K562 (cell line): ENCODE measurements at regions not wholly inside any gene's neighbourhood (a gene's known extent, or its start where the extent isn't known, plus 50 kb on each side); places are given as distances from the start of the nearest gene placed in this dataset.

Experiments used
- CBX5 ChIP-seq: IDR thresholded peaks from 2 replicates; pipeline ENCODE4 v1.6.1; 2014; ENCODE audit warnings: low read depth, borderline replicate concordance
- CTCF ChIP-seq, 3 experiments: IDR thresholded peaks in 2 of 3; conservative IDR thresholded peaks in 1 of 3; 2 replicates each; pipeline ENCODE4 v1.5.1; 2011 to 2012; ENCODE audit warnings: low read length in 3 of 3, mild to moderate bottlenecking in 3 of 3, control low read depth in 2 of 3, improper control_type of control experiment in 1 of 3, inconsistent platforms in 1 of 3, low read depth in 1 of 3, mixed read lengths in 1 of 3, moderate library complexity in 1 of 3; ENCODE audit not compliant: insufficient read depth in 2 of 3
- EP300 ChIP-seq: IDR thresholded peaks from 2 replicates; pipeline ENCODE4 v1.6.1; 2012; ENCODE audit warnings: low read length, improper control_type of control experiment
- ETS1 ChIP-seq: conservative IDR thresholded peaks from 2 replicates; pipeline ENCODE4 v1.6.1; 2011; ENCODE audit warnings: low read depth, mild to moderate bottlenecking, low read length; ENCODE audit not compliant: control insufficient read depth
- FOXK2 ChIP-seq, 2 experiments: fragments of 450-650 bp; IDR thresholded peaks in 1 of 2; conservative IDR thresholded peaks in 1 of 2; 2 replicates each; pipeline ENCODE4 v1.6.1; 2016; ENCODE audit warnings: low read depth in 2 of 2, mild to moderate bottlenecking in 1 of 2
- HDAC8 ChIP-seq: fragments of 450-650 bp; IDR thresholded peaks from 2 replicates; pipeline ENCODE4 v1.6.1; 2016; ENCODE audit warnings: mild to moderate bottlenecking, missing genetic modification characterization, moderate library complexity, missing compliant biosample characterization
- JUND ChIP-seq, 2 experiments: IDR thresholded peaks; 2 replicates in 1 of 2; 3 replicates in 1 of 2; pipeline ENCODE4 v1.6.1; 2011; ENCODE audit warnings: borderline replicate concordance in 2 of 2, low read depth in 2 of 2, low read length in 2 of 2, improper control_type of control experiment in 1 of 2, missing biosample characterization in 1 of 2, missing genetic modification characterization in 1 of 2, missing genetic modification reagents in 1 of 2
- POLR2A ChIP-seq: fragments of 450-650 bp; conservative IDR thresholded peaks from 2 replicates; pipeline ENCODE4 v1.6.1; 2016
- POLR2AphosphoS5 ChIP-seq: IDR thresholded peaks from 2 replicates; pipeline ENCODE4 v1.6.1; 2011; ENCODE audit warnings: mild to moderate bottlenecking, low read depth, low read length, moderate library complexity; ENCODE audit not compliant: control insufficient read depth, insufficient read depth
- SMC3 ChIP-seq: conservative IDR thresholded peaks from 2 replicates; pipeline ENCODE4 v1.6.1; 2011; ENCODE audit warnings: low read depth, low read length, improper control_type of control experiment; ENCODE audit not compliant: insufficient read depth
- ZBTB43 ChIP-seq: sonication (generic); formaldehyde crosslinking; IDR thresholded peaks from 2 replicates; pipeline ENCODE4 v1.8.0; 2023; ENCODE audit warnings: mild to moderate bottlenecking, missing genetic modification reagents
- ZNF407 ChIP-seq: fragments of 450-650 bp; IDR thresholded peaks from 2 replicates; pipeline ENCODE4 v1.6.1; 2016; ENCODE audit warnings: low read depth
- ZNF644 ChIP-seq: fragments of 200-800 bp; sonication (Bioruptor generic); IDR thresholded peaks from 2 replicates; pipeline ENCODE4 v1.6.1; 2016; ENCODE audit warnings: low read depth, missing genetic modification characterization, missing compliant biosample characterization

GRCh38 chr3:74233091-74233490 is 381.4 kb downstream of the CNTN3 start:
- no peak for TF ChIP-seq HDAC8
- no peak for TF ChIP-seq CBX5
- no peak for TF ChIP-seq CTCF (IDR thresholded peaks at IDR 0.05 in 2 of 3, conservative IDR thresholded peaks at IDR 0.05 in 1 of 3; ENCODE audit: insufficient read depth in 2 of 3, low read depth in 1 of 3, low read length in 3 of 3)
- no peak for TF ChIP-seq POLR2AphosphoS5
- no peak for TF ChIP-seq ZNF644 (tag)
- no peak for TF ChIP-seq ZNF407
- no peak for TF ChIP-seq POLR2A
- no peak for TF ChIP-seq ETS1
- no peak for TF ChIP-seq EP300
- no peak for TF ChIP-seq ZBTB43 (CRISPR knock-in tag)
- no peak for TF ChIP-seq JUND (IDR thresholded peaks at IDR 0.05; ENCODE audit: borderline replicate concordance, low read depth, low read length)
- no peak for TF ChIP-seq JUND (tag; IDR thresholded peaks at IDR 0.05; ENCODE audit: borderline replicate concordance, low read depth, low read length)
- no peak for TF ChIP-seq SMC3
- no peak for TF ChIP-seq FOXK2 (conservative IDR thresholded peaks at IDR 0.05 in 1 of 2, IDR thresholded peaks at IDR 0.05 in 1 of 2; ENCODE audit: low read depth in 2 of 2)
